GM19372 (cell line): ENCODE measurements at regions not wholly inside any gene's neighbourhood (a gene's known extent, or its start where the extent isn't known, plus 50 kb on each side); places are given as distances from the start of the nearest gene placed in this dataset.

Experiments
- ATAC-seq: cut with Tn5 transposase; IDR thresholded peaks from one replicate; pipeline ENCODE4 v1.9.1; 2021; ENCODE audit warnings: mild to moderate bottlenecking, low read depth, moderate library complexity; ENCODE audit not compliant: unreplicated experiment

DNA sequence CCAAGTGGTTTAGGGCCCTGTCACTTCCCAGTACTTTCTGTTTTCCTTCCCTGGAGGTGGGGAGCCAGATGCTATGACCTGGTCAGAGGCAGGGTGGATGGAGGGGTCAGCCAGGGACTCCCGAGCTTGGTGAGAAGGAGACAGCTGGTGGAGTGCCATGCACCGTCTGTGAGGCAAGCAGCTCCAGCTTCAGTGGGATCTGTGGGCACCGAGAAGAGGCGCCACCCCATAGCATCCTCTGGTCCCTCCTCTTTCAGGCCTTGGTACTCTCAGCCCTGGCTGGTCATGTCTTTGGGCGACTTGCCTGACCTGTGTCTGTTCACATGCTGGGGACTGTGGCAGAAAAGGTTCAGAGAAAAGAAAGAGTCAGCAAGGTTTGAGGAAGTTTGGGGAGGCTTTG, 299.3 kb upstream of the N4BP1 start:
- ATAC-seq = no peak

DNA sequence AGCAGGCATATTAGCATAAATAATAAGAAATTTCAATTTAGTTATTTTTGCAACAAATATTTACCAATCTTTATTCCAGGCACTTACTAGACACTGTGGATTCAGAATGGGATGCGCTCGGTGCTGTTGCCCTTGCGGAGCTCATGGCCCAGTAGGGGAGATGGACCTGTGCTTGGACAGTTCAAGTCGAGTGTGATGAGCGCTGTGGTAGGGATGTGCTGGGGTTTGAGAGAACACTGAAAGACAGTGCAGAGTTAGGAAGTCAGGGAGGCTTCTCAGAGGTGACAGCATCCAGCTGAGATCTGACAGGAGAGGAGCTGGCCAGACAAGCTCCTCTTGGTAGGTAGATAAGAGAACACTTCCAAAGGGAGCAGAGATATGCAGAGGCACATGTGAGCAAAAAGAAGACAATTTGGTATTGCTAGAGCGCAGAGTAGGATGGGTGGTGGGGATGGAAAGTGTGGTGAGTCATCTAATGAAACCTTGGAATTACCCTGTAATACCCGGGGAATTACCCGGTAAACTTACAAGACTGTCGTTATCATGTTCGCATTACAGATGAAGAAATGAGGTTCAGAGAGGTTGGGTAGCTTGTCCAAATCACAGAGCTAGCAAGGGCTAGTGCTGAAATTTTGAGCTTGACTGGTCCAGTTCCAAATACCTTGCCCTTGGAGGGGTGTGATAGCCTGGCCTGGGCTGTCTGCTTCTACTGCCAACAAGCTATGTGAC, 298.1 kb upstream of the N4BP1 start:
- no peak for ATAC-seq

DNA sequence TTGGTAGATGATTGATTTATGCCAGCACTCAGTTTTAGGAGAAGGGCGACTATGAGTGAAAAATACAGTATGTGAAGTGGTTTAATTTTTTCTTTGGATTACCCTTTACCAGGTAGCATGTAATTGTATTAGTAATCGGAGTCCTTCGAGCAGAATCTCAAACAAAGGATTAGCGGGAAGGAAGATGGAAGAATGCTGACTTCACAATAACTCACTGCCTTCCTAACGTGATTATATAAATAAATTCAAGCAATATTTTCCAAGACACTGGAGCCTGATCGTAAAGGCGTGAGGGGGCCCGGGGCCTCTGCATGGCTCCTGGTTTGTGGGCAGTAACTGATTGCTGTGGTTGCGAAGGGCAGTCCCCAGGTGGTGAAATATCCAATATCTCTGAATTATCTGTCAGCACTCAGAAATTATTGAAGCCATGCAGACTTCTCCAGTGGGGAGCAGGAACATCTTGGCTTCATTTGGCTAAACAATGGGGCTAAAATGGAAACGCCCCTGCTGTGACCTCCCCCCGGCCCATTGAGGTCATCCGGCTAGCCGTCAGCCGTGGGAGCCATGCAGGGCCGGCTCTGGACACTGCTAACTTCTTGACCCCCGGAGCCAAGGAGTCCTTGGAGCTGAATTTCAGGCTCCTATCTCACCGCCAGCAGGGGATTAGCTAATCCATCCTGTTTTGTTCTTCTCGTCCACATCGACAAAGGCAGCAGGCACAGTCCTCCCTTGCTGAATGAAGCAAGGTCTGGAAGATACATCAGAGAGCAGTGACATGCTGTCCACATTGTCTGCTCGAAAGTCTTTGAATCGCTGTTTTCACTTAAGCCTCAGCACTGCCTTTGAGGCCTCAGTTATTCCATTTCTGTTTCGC, 295.9 kb upstream of the N4BP1 start:
- ATAC-seq = no peak

DNA sequence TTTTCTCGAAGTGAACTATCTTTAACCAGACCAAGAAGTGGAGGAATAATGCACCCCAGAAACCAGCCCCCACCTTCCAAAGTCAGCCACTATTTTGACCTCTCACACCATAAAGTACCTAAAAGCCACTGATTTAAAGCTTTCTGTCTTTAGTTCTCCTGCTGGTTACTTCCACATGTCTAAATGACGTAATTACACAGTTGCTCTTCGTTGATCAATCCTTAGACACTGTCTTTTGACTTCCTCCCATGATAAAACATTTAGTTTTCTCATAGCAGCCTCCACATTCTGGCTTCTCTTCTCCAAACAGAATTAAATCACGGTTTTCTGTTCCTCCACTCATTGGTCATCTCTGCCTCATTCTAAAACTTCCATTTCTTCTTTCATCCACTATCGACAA, 294.4 kb upstream of the N4BP1 start:
- ATAC-seq = no peak

DNA sequence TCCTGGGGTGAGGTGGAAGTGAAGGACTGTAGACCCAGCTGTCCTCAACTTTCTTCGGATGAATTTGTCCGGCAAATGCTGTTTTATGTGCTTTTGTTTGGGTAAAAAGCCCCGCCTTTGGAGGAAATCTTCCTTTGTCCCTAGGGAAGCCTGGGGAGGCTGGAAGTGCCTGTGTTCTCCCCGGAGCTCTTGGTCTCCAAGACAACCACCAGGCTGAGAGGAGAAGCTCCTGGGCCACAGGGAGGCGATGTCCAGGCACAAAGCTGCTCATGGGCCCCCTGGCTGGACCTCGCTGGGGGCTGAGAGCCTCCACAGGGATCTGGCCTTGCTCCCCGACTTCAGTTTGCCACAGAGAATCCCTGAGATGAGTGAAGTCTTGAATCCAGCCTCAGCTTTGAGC, 293.1 kb upstream of the N4BP1 start:
- ATAC-seq = no peak

DNA sequence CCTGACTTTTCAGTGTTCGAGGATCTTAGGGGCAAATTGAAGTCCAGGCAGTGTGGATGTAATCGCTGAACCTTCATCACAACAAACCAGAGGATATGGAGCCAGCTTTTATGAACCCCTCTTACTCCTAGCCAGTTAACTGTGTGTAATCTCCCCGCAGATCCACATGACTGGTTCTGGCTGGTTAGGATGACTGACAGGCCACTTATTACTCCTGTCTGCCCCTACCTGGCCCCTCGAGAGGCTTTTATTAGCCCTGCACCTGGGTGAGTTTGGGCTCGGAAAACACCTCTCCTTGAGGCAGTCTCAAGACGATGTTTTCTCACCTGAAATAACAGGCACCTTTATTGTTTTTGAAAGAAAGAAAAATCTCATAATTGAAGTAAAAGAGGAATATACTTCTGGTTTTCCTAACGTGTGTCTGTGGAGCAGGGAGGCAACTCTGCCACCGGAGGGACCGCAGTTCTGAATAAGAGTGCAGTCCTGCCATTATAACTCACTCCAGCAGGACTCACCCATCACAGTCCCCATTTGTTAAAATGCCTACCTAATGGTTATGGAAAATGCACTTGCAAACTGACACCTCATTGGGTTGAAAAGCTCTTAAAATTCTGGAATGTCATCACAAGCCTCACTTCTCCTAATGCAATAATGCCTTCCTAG, 291.9 kb upstream of the N4BP1 start:
- no peak for ATAC-seq

DNA sequence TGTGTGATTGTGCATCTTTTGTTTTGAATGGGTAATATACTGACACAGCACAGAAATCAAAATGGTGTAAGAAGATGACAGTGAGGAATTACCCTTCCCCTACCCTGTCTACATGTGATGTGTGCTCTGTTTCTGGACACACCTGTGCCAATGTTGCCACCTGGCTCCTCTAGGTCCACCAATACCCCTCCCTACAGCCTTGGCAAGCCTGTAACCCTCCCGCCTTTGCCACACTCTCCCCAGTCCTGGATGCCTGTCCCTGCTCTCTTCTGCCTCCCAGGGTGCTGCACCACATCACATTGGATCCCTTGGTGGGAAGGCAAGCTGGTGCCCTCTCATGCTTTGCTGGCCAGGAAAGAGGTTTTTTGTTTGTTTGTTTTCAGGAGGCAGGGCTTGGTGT, 289.5 kb upstream of the N4BP1 start:
- no peak for ATAC-seq

DNA sequence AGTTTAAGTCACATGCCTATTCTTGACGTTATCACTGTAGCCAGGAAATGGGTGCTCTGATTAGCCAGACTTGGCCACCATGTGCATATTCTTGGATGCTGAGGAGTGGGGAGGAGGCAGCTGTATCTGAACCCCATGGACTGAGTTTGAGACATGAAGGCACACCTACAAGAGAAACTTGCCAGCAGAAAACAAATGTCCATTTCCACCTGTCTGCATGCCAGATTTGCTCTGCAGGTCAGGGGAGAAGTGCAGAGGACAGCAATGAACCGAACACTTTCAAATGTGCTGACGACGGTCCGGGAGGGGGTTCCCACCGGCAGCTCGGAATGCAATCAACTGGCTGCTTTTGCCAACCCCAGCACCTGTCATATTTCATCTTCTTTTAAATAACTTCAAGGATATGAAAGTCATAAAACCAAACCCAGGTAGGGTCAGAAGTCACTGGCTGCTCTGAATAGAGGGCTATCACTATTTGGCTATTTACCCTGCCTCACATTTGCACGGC, 287.8 kb upstream of the N4BP1 start:
- ATAC-seq = no peak

DNA sequence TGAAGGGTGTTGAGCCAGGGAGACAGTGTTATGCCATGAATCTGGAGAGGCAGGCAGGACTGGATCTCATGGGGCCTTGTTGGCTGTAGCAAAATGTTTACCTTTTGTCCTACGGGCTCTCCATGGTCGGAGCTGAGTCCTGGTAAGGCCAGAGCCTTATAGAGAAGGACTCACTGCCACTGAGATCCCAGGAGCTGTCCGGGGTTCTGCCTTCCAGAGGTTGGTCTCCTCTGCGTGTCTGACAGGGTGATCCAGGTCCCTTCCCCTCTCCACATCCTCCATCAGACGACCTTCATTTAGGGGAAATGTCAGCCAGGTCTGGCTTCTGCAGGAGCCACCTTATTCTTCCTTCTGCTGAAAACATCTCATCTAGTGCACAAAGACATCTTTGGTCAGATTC, 285.2 kb upstream of the N4BP1 start:
- ATAC-seq = no peak

DNA sequence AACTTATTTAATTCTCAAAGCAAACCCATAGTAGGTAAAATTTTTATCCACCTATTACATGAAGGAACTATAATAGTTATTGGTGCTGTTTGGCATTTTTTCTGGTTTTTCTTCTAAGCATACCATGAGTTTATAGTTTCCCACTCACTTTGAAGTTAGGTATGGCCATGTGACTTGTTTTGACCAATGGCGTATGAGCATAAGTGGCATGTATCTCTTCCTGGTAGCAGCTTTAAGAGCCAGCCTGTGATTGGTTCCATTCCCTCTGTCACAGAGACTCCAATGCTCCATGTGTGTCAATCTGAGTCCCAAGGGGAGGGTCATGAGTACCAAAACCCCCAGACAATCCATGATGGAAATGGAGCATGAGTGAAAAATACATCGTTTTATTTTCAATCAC, 282.9 kb upstream of the N4BP1 start:
- no peak for ATAC-seq

DNA sequence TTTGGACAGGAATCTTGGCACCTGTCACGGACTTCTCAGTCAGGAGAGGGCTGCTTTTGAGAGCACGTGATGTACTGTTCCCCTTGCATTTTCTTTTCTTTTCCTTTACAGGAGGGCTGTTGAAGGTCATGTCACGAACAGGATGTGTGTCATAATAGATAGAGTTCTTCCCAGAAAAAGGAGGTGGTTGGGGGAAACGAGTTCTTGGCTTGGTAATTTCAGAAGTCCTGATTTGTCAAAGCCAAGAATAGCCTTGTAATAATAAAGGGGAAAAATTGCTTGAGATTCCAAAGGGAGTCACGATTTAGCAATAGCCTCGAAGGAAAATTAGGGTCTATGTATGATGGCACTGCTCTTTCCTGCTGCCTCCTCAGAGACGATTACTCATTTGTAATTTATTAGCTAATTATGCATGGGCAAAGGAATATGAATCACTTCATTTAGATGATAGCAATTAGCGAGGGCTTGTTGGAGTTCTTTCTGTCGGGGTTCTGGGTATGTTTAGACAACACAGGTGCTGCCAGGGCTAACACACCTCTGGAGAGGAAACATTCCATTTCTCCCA, 277.7 kb upstream of the N4BP1 start:
- no peak for ATAC-seq

DNA sequence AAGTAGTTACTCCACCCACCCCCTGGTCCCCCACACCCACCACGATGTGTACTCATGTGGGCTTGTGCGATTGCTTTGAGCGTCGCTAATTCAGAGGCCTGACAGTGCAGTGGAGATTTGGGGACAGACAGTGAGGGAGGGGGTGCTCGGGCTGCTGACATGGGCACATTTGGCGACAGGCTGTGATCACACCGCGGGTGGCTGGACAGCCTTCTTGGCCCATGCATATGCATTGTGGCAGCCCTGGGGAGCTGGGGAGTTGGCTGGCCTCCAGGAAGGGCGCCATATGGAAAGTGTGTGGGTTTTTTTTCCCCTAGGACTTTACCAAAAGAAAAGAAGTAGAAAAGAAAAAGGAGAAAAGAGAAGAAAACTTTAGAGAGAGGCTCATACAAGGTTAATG, 275.5 kb upstream of the N4BP1 start:
- ATAC-seq = no peak

DNA sequence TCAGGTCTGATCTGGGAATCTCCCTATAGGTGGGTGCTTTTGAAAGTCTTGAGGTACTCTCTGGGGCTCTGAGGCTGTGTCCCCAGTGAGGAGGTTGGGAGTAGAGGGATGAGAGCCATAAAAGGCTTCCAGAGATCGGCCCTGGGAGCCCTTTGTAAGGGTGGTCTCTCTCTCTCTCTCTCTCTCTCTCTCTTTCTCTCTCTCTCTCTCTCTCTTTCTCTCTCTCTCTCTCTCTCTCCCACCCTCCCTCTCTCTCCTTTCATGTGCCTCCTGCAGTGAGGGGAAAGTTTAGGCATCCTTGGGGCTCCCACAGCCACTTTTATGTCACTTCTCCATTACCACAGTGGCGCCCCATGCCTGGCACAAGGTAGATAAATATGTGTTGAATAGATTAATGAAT, 271.3 kb upstream of the N4BP1 start:
- no peak for ATAC-seq

DNA sequence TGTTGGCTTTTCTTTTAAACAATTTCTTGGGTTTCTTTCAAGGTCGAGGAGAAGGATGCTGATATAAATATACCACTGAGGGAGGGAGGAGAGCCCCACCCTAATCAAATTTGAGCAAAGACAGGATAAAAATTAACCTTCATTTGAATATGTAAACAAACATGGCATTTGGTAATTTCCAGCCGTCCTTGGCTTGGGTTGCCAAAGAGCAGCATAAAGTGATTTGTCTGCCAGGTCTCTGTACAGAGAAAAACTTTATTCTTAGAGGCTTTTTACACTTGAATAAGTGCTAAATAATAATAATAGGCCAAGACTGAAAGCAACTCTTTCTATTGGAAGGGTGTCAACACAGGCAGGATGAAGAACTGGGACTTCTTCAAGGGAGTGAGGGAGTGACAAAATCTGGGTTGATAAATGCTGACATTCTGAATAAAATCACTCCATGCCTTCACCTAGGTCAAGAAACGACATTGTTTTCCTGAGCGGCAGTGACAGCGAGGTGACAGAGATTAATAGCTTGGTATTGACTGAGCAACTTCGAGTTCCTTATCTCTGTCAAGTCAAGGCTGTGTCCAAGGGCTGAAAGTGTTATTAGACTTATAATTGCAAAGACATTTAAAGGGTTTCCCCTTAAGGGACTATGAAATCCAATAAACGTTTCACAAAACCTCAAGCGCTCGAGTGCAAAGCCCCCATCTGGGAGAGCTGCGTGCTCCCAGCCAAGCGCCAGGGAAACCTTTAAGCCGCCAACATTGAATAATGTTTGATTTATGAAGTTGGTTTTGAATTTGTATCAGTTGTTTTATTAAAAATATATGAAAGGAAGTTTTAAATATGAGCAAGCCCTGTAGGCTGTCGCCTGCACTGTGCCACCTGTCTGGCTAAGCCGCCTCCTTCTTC, 269.5 kb upstream of the N4BP1 start:
- no peak for ATAC-seq

DNA sequence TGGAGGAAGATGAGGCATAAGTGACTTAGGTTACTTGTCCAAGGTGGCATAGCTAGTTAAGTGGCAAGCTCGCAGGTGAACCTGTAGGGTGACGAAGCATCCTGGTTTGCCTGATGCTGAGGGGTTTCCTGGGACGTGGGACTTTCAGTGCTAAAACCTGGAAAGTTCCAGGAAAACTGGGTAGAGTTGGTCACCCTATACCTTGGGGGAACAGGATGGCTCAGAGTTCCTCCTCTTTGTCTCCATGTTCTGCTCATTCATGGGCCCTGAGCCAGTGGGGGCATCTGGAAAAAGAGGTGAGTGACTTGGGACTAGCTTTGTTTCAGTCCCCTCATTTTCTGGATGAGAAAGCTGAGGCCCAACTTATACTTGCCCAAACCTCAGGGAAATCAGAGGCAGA, 268.0 kb upstream of the N4BP1 start:
- no peak for ATAC-seq

DNA sequence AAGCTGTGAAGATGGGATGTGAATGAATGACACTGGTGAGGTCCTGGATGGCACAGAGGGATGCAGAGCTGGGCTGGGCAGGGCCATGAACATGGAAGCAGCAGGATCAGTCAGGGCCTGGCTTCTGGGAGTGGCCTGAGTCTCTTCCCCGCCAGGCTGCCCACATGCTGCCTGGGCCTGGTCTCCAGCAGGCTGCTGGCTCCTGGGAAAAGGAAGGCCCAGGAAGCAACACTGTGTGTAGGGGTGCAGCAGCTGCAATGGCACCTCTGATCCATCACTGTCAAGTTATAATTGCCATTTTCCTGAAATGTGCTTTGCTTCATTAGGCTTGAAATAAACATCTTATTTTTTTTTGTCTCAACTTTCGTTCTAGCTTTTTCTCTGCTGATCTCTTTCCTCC, 260.2 kb upstream of the N4BP1 start:
- ATAC-seq = no peak

DNA sequence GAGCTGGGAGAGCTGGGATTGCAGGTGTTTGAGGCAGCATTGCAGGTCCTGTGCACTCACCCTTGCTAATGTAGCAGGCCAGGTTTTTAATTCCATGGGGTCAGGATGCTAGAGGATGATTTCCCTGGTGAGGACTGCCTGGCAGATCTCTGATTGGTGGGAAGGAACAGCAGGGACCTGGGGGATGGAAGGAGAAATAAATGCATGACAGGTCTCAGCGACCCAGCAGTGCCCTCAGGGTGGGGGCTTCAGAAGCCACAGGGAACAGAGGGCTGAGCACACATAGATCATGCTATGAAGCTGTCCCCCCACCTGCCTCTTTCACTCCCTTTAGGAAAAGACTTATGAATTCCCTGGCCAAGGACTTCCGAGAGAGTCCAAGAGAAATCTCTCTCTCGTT, 255.5 kb upstream of the N4BP1 start:
- no peak for ATAC-seq

DNA sequence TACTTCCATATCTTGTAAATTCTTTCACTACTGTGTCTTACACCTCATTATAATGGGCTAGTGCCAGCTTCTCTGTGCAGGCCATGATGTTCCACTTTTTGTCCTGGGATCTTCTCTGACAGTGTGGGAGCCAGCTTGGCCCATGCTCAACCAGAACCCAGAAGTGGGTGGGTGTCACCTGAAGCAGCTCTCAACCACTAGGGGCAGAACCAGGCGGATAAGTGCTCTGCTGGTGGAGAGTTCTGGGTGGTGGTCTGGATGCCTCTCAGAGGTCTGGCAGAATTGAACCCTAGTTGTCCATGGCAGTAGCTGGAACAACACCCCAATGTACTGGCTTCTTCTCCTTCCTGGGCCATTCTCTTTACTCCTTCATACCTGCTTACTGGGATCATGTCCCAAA, 254.1 kb upstream of the N4BP1 start:
- ATAC-seq = no peak

DNA sequence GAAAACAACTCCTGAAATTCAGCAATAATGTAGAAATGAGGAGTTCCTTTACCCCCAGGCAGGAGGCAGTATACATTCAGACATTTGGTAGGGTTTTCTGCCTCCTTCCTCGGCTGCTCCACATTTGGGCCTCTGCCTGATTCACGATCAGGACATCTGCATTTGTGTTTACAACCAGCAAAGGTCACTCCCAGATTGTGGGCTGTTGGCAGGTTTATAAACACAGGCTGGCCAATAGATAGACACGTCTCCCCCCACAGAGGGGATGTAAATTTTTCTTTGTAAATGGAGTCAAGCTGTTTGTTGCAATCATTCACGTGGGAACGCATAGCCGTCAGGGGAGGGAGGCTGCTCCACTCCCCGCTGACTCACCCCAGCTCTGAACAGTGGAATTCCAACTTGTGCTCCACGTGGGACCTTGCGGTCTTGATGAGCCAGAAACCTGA, 252.1 kb upstream of the N4BP1 start:
- no peak for ATAC-seq

DNA sequence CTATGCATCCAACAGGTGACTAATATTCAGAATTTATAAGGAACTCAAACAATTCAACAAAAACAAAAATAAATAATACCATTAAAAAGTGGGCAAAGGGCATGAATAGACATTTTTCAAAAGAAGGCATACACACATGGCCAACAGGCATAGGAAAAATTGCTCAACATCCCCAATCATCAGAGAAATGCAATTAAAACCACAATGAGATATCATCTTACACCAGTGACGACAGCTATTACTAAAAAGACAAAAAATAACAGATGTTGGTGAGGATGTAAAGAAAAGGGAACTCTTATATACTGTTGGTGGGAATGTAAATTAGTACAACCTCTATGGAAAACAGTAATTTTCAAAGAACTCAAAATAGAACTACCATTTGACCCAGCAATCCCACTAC, 250.4 kb upstream of the N4BP1 start:
- no peak for ATAC-seq
